DOHH2 (cell line): ENCODE measurements at regions not wholly inside any gene's neighbourhood (a gene's known extent, or its start where the extent isn't known, plus 50 kb on each side); places are given as distances from the start of the nearest gene placed in this dataset.

Experiments used
- H3F3A ChIP-seq: fragments of 200-600 bp; sonication (generic), shearing (Covaris generic); 2 replicates; pipeline ENCODE4 v1.6.0; 2016; ENCODE audit warnings: antibody characterized with exemption, mild to moderate bottlenecking; ENCODE audit not compliant: control insufficient read depth, insufficient read depth
- H3K27ac ChIP-seq: fragments of 200-600 bp; sonication (generic); 2 replicates; pipeline ENCODE4 v1.5.1; 2014; ENCODE audit warnings: low read depth, mild to moderate bottlenecking, low read length, moderate library complexity
- H3K27me3 ChIP-seq: fragments of 200-600 bp; sonication (generic); 2 replicates; pipeline ENCODE4 v1.6.1; 2014; ENCODE audit warnings: mild to moderate bottlenecking, low read length, mixed read lengths; ENCODE audit not compliant: control insufficient read depth
- H3K36me3 ChIP-seq: fragments of 200-600 bp; sonication (generic); 2 replicates; pipeline ENCODE4 v1.6.1; 2014; ENCODE audit warnings: mild to moderate bottlenecking, low read length, moderate library complexity, mixed read lengths; ENCODE audit not compliant: control insufficient read depth
- H3K4me1 ChIP-seq: fragments of 200-600 bp; sonication (generic); 2 replicates; pipeline ENCODE4 v1.6.1; 2014; ENCODE audit warnings: mild to moderate bottlenecking, low read length, mixed read lengths; ENCODE audit not compliant: control insufficient read depth
- H3K4me2 ChIP-seq: fragments of 200-600 bp; sonication (generic); 2 replicates; pipeline ENCODE4 v1.6.0; 2014; ENCODE audit warnings: mild to moderate bottlenecking, low read length, moderate library complexity
- H3K4me3 ChIP-seq: fragments of 200-600 bp; sonication (generic); 2 replicates; pipeline ENCODE4 v1.5.1; 2014; ENCODE audit warnings: mild to moderate bottlenecking, low read length, mixed read lengths
- H3K79me2 ChIP-seq: fragments of 200-600 bp; sonication (generic); 2 replicates; pipeline ENCODE4 v1.6.1; 2014; ENCODE audit warnings: mild to moderate bottlenecking, low read length, mixed read lengths; ENCODE audit not compliant: control insufficient read depth
- H3K9me2 ChIP-seq: fragments of 200-600 bp; sonication (generic); replicated peaks from 2 replicates; pipeline ENCODE4 v1.6.1; 2014; ENCODE audit warnings: mild to moderate bottlenecking, low read length, mixed read lengths; ENCODE audit not compliant: control insufficient read depth
- H3K9me3 ChIP-seq: fragments of 200-600 bp; sonication (generic); 2 replicates; pipeline ENCODE4 v1.6.1; 2014; ENCODE audit warnings: antibody characterized with exemption, low read length, mixed read lengths; ENCODE audit not compliant: control insufficient read depth, insufficient read depth
- H4K20me1 ChIP-seq: fragments of 200-600 bp; sonication (generic); 2 replicates; pipeline ENCODE4 v1.6.0; 2014; ENCODE audit warnings: low read depth, mild to moderate bottlenecking, antibody characterized with exemption, low read length, moderate library complexity; ENCODE audit not compliant: control insufficient read depth, insufficient read depth
- EZH2phosphoT487 ChIP-seq: fragments of 200-600 bp; sonication (generic); IDR thresholded peaks from 2 replicates; pipeline ENCODE4 v1.6.1; 2017; ENCODE audit warnings: borderline replicate concordance, mild to moderate bottlenecking, antibody characterized with exemption, low read length, moderate library complexity, mixed read lengths
- TF ChIP-seq, protein P1 (sequence below): fragments of 200-600 bp; sonication (generic); IDR thresholded peaks from one replicate; pipeline ENCODE4 v1.5.1; 2014; ENCODE audit warnings: antibody characterized with exemption, mild to moderate bottlenecking, low read depth, low read length; ENCODE audit not compliant: poor library complexity, severe bottlenecking

DNA sequence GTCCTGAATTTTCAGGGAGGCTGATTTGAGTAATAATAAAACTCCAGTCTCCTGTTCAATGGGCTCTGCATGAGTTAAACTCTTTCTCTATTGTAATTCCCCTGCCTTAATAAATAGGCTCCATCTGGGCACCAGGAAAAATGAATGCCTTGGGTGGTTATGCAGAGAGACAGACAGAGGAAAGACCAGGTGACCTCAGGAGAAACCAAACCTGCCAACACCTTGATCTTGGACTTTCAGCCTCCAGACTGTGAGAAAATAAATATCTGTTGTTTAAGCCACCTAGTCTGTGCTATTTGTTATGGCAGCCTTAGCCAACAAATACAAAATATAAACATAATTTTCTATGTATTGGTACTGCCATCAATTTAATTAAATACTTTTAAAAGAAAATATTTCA is 64.8 kb upstream of the RAP2B start:
- Histone ChIP-seq H3K79me2 (no peaks in the 10 kb centered on the region), H3K27ac (no peak overlapping the region)

DNA sequence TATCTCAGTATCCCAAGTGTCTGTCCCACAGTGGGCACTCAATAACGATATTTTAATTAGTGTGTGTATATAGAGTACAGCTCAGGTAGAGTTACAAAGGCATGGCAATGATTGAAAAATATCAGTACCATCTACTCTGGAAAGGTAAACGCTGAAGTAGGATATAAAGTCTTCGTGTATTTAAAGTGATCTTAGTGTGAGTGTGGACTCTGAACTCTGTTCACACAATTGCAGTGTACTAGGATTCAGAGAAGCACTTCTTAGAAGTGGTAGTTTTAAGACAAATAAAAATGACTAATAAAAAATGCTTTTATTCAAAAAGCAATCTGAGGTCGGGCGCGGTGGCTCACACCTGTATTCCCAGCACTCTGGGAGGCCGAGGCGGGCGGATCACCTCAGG is 62.9 kb upstream of the RAP2B start:
- no peaks in the 10 kb centered on the region for H3K79me2 ChIP-seq
- H3K36me3 ChIP-seq = no peaks in the 10 kb centered on the region
- H3K27me3 ChIP-seq = no peaks in the 10 kb centered on the region

More for the DNA sequence above, 64.8 kb upstream of the RAP2B start:
- no peak overlapping the region for H3K4me2 ChIP-seq
- H3K9me2 ChIP-seq = no peaks in the 10 kb centered on the region
- H3K4me1 ChIP-seq = no peaks in the 10 kb centered on the region
- H3K36me3 ChIP-seq = no peaks in the 10 kb centered on the region
- TF ChIP-seq, protein P1, sequence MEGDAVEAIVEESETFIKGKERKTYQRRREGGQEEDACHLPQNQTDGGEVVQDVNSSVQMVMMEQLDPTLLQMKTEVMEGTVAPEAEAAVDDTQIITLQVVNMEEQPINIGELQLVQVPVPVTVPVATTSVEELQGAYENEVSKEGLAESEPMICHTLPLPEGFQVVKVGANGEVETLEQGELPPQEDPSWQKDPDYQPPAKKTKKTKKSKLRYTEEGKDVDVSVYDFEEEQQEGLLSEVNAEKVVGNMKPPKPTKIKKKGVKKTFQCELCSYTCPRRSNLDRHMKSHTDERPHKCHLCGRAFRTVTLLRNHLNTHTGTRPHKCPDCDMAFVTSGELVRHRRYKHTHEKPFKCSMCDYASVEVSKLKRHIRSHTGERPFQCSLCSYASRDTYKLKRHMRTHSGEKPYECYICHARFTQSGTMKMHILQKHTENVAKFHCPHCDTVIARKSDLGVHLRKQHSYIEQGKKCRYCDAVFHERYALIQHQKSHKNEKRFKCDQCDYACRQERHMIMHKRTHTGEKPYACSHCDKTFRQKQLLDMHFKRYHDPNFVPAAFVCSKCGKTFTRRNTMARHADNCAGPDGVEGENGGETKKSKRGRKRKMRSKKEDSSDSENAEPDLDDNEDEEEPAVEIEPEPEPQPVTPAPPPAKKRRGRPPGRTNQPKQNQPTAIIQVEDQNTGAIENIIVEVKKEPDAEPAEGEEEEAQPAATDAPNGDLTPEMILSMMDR = no peak
- TF ChIP-seq EZH2phosphoT487 = no peak
- no peaks in the 10 kb centered on the region for H3K9me3 ChIP-seq
- H3K27me3 ChIP-seq = no peaks in the 10 kb centered on the region
- H3F3A ChIP-seq = no peaks in the 10 kb centered on the region
- H4K20me1 ChIP-seq = no peaks in the 10 kb centered on the region
- H3K4me3 ChIP-seq = no peak overlapping the region

DNA sequence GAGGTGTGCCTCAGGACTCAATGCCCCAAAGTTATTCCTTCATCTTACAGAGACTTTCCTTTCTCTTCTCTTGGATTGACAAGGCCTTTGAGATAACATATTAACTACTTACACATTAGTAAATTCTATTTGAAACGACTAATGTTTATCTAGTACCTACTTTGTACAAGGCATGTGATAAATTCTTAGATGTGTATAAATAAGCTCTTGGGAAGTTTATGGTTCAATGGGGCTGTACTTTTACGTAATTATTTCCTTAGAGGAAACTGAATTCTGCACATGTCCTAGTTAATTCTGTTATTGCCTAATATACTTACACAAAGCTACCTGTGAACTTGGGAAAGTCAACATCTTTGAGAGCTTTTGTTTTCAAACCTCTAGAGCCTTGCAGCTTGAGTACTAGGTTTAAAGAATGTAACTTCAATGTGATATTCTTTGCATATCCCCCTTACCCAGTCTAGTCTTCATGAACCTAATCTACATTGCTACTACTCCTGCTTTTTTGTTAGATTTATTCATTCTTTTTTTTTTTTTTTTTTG is 58.5 kb upstream of the RAP2B start:
- Histone ChIP-seq H4K20me1 (no peaks in the 10 kb centered on the region), H3K9me2 (no peaks in the 10 kb centered on the region), H3K4me1 (no peaks in the 10 kb centered on the region), H3K27me3 (no peaks in the 10 kb centered on the region), H3F3A (no peaks in the 10 kb centered on the region), H3K4me2 (no peak overlapping the region), H3K36me3 (no peaks in the 10 kb centered on the region), H3K9me3 (no peaks in the 10 kb centered on the region), H3K79me2 (no peaks in the 10 kb centered on the region), H3K27ac (no peak overlapping the region), H3K4me3 (no peak overlapping the region)
- TF ChIP-seq EZH2phosphoT487 = no peak
- TF ChIP-seq, protein P1 = no peak

More for the DNA sequence above, 62.9 kb upstream of the RAP2B start:
- Histone ChIP-seq H3K4me2 (no peak overlapping the region), H3K9me3 (no peaks in the 10 kb centered on the region), H3F3A (no peaks in the 10 kb centered on the region), H3K4me3 (no peak overlapping the region), H3K9me2 (no peaks in the 10 kb centered on the region), H3K4me1 (no peaks in the 10 kb centered on the region), H4K20me1 (no peaks in the 10 kb centered on the region), H3K27ac (no peak overlapping the region)
- TF ChIP-seq, protein P1 = no peak
- no peak for TF ChIP-seq EZH2phosphoT487
